Right lobe of liver (tissue), 4 donors: ENCODE measurements at regions not wholly inside any gene's neighbourhood (a gene's known extent, or its start where the extent isn't known, plus 50 kb on each side); places are given as distances from the start of the nearest gene placed in this dataset.

Source experiments
- CTCF ChIP-seq, 4 donors: fragments of 200-600 bp in 3 of 4; fragments of 450-650 bp in 1 of 4; IDR thresholded peaks; one replicate each; pipeline versions ENCODE4 v1.5.1 to v1.8.0; 2016 to 2022; ENCODE audit warnings: antibody characterized with exemption in 4 of 4, mild to moderate bottlenecking in 2 of 4
- POLR2A ChIP-seq: fragments of 450-650 bp; IDR thresholded peaks from one replicate; pipeline ENCODE4 v1.6.1; 2017; ENCODE audit warnings: antibody characterized with exemption, mild to moderate bottlenecking
- donor health status: DM: no; HTN: no; CAD: no.
- donor health status: DM: no; HTN: no; CAD: no.
- donor health status: DM: no; HTN: yes; CAD: no.

GRCh38 chr1:37143800-37144199 lies 109.5 kb upstream of the GRIK3 start:
- TF ChIP-seq CTCF (IDR thresholded peaks at IDR 0.05) (no peak), POLR2A (no peak)
